H9 (cell line): ENCODE measurements at regions not wholly inside any gene's neighbourhood (a gene's known extent, or its start where the extent isn't known, plus 50 kb on each side); places are given as distances from the start of the nearest gene placed in this dataset.

Source experiments
- DNase-seq: peaks from one replicate; pipeline ENCODE4 v3.0.0-alpha.2; 2017
- H2AFZ ChIP-seq: one replicate; pipeline ENCODE4 v1.6.1; 2013; ENCODE audit warnings: mild to moderate bottlenecking, low read length, control low read depth, moderate library complexity
- H2AK5ac ChIP-seq: 2 replicates; pipeline ENCODE4 v1.6.1; 2013; ENCODE audit warnings: low read length, control low read depth, mixed read lengths; ENCODE audit not compliant: insufficient read length
- H2BK120ac ChIP-seq: one replicate; pipeline ENCODE4 v1.6.1; 2013; ENCODE audit warnings: low read depth, mild to moderate bottlenecking, low read length, control low read depth, inconsistent platforms; ENCODE audit not compliant: poor library complexity, severe bottlenecking
- H2BK12ac ChIP-seq: 2 replicates; pipeline ENCODE4 v1.6.1; 2013; ENCODE audit warnings: low read length, control low read depth, mixed read lengths, low read depth; ENCODE audit not compliant: insufficient read length
- H2BK15ac ChIP-seq: 2 replicates; pipeline ENCODE4 v1.6.1; 2013; ENCODE audit warnings: low read depth, low read length, control low read depth
- H2BK20ac ChIP-seq: one replicate; pipeline ENCODE4 v1.6.1; 2013; ENCODE audit warnings: low read depth, mild to moderate bottlenecking, low read length, control low read depth, inconsistent platforms; ENCODE audit not compliant: poor library complexity, severe bottlenecking
- H2BK5ac ChIP-seq: 2 replicates; pipeline ENCODE4 v1.6.1; 2013; ENCODE audit warnings: low read length, control low read depth, mixed read lengths; ENCODE audit not compliant: insufficient read length
- H3K14ac ChIP-seq: 2 replicates; pipeline ENCODE4 v1.6.1; 2013; ENCODE audit warnings: low read length, control low read depth; ENCODE audit not compliant: insufficient read depth
- H3K18ac ChIP-seq: 2 replicates; pipeline ENCODE4 v1.6.1; 2013; ENCODE audit warnings: low read depth, mild to moderate bottlenecking, mixed read lengths, low read length, control low read depth; ENCODE audit not compliant: insufficient read length
- H3K23ac ChIP-seq: 2 replicates; pipeline ENCODE4 v1.6.1; 2013; ENCODE audit warnings: low read length, control low read depth, mixed read lengths, low read depth; ENCODE audit not compliant: insufficient read length
- H3K23me2 ChIP-seq: 2 replicates; pipeline ENCODE4 v1.6.1; 2013; ENCODE audit warnings: low read depth, mild to moderate bottlenecking, mixed read lengths, low read length, control low read depth; ENCODE audit not compliant: insufficient read length, poor library complexity, severe bottlenecking
- H3K27ac ChIP-seq: 2 replicates; pipeline ENCODE4 v1.5.1; 2013; ENCODE audit warnings: low read length, control low read depth, mixed read lengths, low read depth; ENCODE audit not compliant: insufficient read length
- H3K27me3 ChIP-seq: 2 replicates; pipeline ENCODE4 v1.6.1; 2013; ENCODE audit warnings: low read length, control low read depth, inconsistent platforms; ENCODE audit not compliant: insufficient read depth
- H3K4ac ChIP-seq: 2 replicates; pipeline ENCODE4 v1.6.1; 2013; ENCODE audit warnings: low read depth, mild to moderate bottlenecking, control low read depth, inconsistent platforms, low read length, moderate library complexity
- H3K4me1 ChIP-seq: 2 replicates; pipeline ENCODE4 v1.6.1; 2013; ENCODE audit warnings: low read length, control low read depth, inconsistent platforms; ENCODE audit not compliant: insufficient read depth
- H3K4me2 ChIP-seq: 2 replicates; pipeline ENCODE4 v1.6.1; 2013; ENCODE audit warnings: low read length, control low read depth, mixed read lengths; ENCODE audit not compliant: insufficient read length, insufficient read depth
- H3K56ac ChIP-seq: 2 replicates; pipeline ENCODE4 v1.6.1; 2013; ENCODE audit warnings: low read depth, mild to moderate bottlenecking, mixed read lengths, low read length, control low read depth; ENCODE audit not compliant: insufficient read length
- H3K79me1 ChIP-seq: 2 replicates; pipeline ENCODE4 v1.6.1; 2013; ENCODE audit warnings: low read depth, mild to moderate bottlenecking, moderate library complexity, low read length, control low read depth, inconsistent platforms; ENCODE audit not compliant: insufficient read depth, poor library complexity, severe bottlenecking
- H3K79me2 ChIP-seq: 2 replicates; pipeline ENCODE4 v1.6.1; 2013; ENCODE audit warnings: low read length, control low read depth, inconsistent platforms; ENCODE audit not compliant: insufficient read depth
- H3K9ac ChIP-seq: 2 replicates; pipeline ENCODE4 v1.6.1; 2013; ENCODE audit warnings: low read length, control low read depth, mixed read lengths; ENCODE audit not compliant: insufficient read length; ENCODE audit errors: extremely low read depth
- H3K9me3 ChIP-seq: one replicate; pipeline ENCODE4 v1.6.1; 2013; ENCODE audit warnings: low read depth, low read length, inconsistent platforms; ENCODE audit not compliant: control insufficient read depth
- H3T11ph ChIP-seq: one replicate; pipeline ENCODE4 v1.6.1; 2013; ENCODE audit warnings: mild to moderate bottlenecking, low read length, control low read depth, inconsistent platforms
- H4K20me1 ChIP-seq: one replicate; pipeline ENCODE4 v1.6.1; 2013; ENCODE audit not compliant: control insufficient read depth, insufficient read length, insufficient read depth
- H4K5ac ChIP-seq: 2 replicates; pipeline ENCODE4 v1.6.1; 2013; ENCODE audit warnings: low read depth, mild to moderate bottlenecking, mixed read lengths, low read length, control low read depth; ENCODE audit not compliant: insufficient read length
- H4K8ac ChIP-seq: replicated peaks from 2 replicates; pipeline ENCODE4 v1.6.1; 2013; ENCODE audit warnings: low read length, control low read depth, mixed read lengths, low read depth; ENCODE audit not compliant: insufficient read length
- H4K91ac ChIP-seq: 2 replicates; pipeline ENCODE4 v1.6.1; 2013; ENCODE audit warnings: low read depth, mild to moderate bottlenecking, moderate library complexity, mixed read lengths, low read length, control low read depth; ENCODE audit not compliant: insufficient read length
- H3K27ac Mint-ChIP-seq, 3 experiments: 2 replicates in 2 of 3; 3 replicates in 1 of 3; pipeline ENCODE4 v1.8.0; 2020 to 2021; ENCODE audit warnings: mixed read lengths in 3 of 3, mild to moderate bottlenecking in 1 of 3, moderate library complexity in 1 of 3
- H3K27me3 Mint-ChIP-seq: 2 replicates; pipeline ENCODE4 v1.8.0; 2021; ENCODE audit warnings: low read depth, mild to moderate bottlenecking, moderate library complexity, mixed read lengths
- H3K36me3 Mint-ChIP-seq, 3 experiments: 2 replicates in 2 of 3; 3 replicates in 1 of 3; pipeline ENCODE4 v1.8.0; 2020 to 2021; ENCODE audit warnings: low read depth in 3 of 3, mixed read lengths in 3 of 3; ENCODE audit not compliant: insufficient read depth in 1 of 3
- H3K4me1 Mint-ChIP-seq, 2 experiments: 2 replicates each; pipeline ENCODE4 v1.8.0; 2020; ENCODE audit warnings: mixed read lengths in 2 of 2
- H3K4me3 Mint-ChIP-seq, 2 experiments: 2 replicates in 1 of 2; 3 replicates in 1 of 2; pipeline ENCODE4 v1.8.0; 2020 to 2021; ENCODE audit warnings: mild to moderate bottlenecking in 2 of 2, mixed read lengths in 2 of 2, moderate library complexity in 1 of 2
- H3K9me3 Mint-ChIP-seq, 2 experiments: 2 replicates in 1 of 2; 3 replicates in 1 of 2; pipeline ENCODE4 v1.8.0; 2020; ENCODE audit warnings: mild to moderate bottlenecking in 2 of 2, mixed read lengths in 2 of 2, moderate library complexity in 1 of 2
- WGBS: extraction: QIAGEN DNeasy Blood & Tissue Kit; methylation state at CpG from one replicate; pipeline ENCODE4 v1.1.7; 2013; ENCODE audit warnings: missing lambda C conversion rate, low lambda C conversion rate, mixed read lengths; ENCODE audit not compliant: insufficient read length; ENCODE audit errors: extremely low coverage; 5-methylcytosine and 5-hydroxymethylcytosine counted together
- TF ChIP-seq, protein P1 (sequence below): fragments of 200-600 bp; sonication (generic); conservative IDR thresholded peaks from 3 replicates; pipeline ENCODE4 v1.8.0; 2021; ENCODE audit warnings: antibody characterized with exemption, mild to moderate bottlenecking

DNA sequence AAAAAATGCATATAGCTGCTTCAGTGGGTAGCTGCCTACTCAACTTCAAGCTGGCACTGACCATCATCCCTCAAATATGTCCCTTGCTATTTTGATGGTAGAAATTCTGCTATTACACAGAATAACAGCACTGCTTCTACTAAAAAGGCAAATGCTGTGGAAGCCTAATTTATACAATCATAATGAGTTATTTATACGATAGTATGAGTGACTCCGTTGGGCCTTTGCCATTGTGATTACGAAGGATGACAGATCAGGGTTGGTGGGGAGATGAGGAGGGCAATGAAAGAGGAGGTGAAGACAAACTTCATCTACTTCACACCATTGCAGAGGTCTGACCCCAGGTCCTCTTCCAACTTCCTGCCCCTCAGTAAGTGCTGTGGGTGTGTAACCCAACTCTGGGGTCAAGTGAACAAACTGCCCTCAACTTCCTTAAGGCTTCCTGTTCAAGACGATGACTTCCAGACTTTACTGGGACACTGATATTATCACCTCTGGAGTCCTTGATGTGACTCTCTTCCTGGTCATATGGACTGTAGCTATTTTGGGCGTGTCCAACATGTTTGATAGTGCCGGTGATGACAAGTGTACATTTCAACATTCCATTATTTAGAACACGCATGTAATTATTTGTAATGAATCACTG lies 74.1 kb upstream of the RPS23 start:
- Mint-ChIP-seq H3K9me3 (no peaks in the 10 kb centered on the region), H3K36me3 (no peaks in the 10 kb centered on the region), H3K27ac (no peak overlapping the region; a peak in 1 of 7 replicates), H3K27me3 (no peaks in the 10 kb centered on the region; the same call in 1 of the 2 replicates), H3K4me3 (no peak overlapping the region), H3K4me1 (peaks cover 15 to 17% of the 10 kb centered on the region in 2 experiments)
- H3K56ac ChIP-seq = no peak overlapping the region
- WGBS = no CpG with 5 or more reads among the region's 7 CpGs
- no peak overlapping the region for H3T11ph ChIP-seq
- no peak overlapping the region for H3K4ac ChIP-seq
- H3K27ac ChIP-seq = no peak overlapping the region
- H3K79me2 ChIP-seq = no peaks in the 10 kb centered on the region
- no peak overlapping the region for H3K9ac ChIP-seq
- no peak overlapping the region for H2BK20ac ChIP-seq
- no peak overlapping the region for H2BK5ac ChIP-seq
- H2BK120ac ChIP-seq = no peak overlapping the region
- DNase-seq = no peak
- H3K4me1 ChIP-seq = no peaks in the 10 kb centered on the region; the same call in 1 of the 2 replicates
- H2AFZ ChIP-seq = no peak overlapping the region
- no peaks in the 10 kb centered on the region for H4K20me1 ChIP-seq
- no peak overlapping the region for H3K14ac ChIP-seq
- H3K9me3 ChIP-seq = no peaks in the 10 kb centered on the region
- H3K18ac ChIP-seq = no peak overlapping the region
- no peak overlapping the region for H4K91ac ChIP-seq
- no peaks in the 10 kb centered on the region for H3K23me2 ChIP-seq
- no peak overlapping the region for H2BK15ac ChIP-seq
- H4K5ac ChIP-seq = no peak overlapping the region
- no peak overlapping the region for H2AK5ac ChIP-seq
- no peaks in the 10 kb centered on the region for H3K27me3 ChIP-seq
- H4K8ac ChIP-seq = no peak overlapping the region
- H3K23ac ChIP-seq = no peak overlapping the region
- no peaks in the 10 kb centered on the region for H3K79me1 ChIP-seq
- no peak overlapping the region for H2BK12ac ChIP-seq
- no peak overlapping the region for H3K4me2 ChIP-seq
- TF ChIP-seq, protein P1, sequence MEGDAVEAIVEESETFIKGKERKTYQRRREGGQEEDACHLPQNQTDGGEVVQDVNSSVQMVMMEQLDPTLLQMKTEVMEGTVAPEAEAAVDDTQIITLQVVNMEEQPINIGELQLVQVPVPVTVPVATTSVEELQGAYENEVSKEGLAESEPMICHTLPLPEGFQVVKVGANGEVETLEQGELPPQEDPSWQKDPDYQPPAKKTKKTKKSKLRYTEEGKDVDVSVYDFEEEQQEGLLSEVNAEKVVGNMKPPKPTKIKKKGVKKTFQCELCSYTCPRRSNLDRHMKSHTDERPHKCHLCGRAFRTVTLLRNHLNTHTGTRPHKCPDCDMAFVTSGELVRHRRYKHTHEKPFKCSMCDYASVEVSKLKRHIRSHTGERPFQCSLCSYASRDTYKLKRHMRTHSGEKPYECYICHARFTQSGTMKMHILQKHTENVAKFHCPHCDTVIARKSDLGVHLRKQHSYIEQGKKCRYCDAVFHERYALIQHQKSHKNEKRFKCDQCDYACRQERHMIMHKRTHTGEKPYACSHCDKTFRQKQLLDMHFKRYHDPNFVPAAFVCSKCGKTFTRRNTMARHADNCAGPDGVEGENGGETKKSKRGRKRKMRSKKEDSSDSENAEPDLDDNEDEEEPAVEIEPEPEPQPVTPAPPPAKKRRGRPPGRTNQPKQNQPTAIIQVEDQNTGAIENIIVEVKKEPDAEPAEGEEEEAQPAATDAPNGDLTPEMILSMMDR = no peak
